ENCODE measurements at regions not wholly inside any gene's neighbourhood (a gene's known extent, or its start where the extent isn't known, plus 50 kb on each side); places are given as distances from the start of the nearest gene placed in this dataset.

DNA sequence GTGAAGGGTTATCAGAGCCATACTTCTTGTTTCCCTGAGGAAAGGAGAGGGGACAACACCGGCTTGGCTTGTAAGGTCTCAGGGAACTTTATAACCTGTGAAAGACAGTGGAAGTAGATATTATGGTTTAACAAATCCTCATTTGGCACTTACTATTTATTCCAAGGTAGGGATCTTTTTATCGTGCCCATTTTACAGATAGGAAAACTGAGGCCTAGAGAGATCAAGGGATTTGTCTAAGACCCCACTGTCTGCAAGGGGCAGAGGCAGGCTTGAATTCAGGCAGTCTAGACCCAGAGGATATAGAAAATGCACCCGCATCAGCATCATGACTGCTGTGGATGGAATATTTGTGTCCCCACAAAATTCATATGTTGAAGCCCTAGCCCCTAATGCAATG lies 118.4 kb upstream of the CST7 start:
- Histone ChIP-seq H3K36me3 (no peaks in the 10 kb centered on the region), H3K4me3 (ENCODE audit: low read depth, low read length) (no peak overlapping the region), H3K27me3 (ENCODE audit: insufficient read depth, low read depth, severe bottlenecking) (no peaks in the 10 kb centered on the region), H3K9me3 (ENCODE audit: severe bottlenecking) (no peaks in the 10 kb centered on the region), H3K27ac (no peak overlapping the region)
- DNase-seq = no peak
- TF ChIP-seq, protein P1, sequence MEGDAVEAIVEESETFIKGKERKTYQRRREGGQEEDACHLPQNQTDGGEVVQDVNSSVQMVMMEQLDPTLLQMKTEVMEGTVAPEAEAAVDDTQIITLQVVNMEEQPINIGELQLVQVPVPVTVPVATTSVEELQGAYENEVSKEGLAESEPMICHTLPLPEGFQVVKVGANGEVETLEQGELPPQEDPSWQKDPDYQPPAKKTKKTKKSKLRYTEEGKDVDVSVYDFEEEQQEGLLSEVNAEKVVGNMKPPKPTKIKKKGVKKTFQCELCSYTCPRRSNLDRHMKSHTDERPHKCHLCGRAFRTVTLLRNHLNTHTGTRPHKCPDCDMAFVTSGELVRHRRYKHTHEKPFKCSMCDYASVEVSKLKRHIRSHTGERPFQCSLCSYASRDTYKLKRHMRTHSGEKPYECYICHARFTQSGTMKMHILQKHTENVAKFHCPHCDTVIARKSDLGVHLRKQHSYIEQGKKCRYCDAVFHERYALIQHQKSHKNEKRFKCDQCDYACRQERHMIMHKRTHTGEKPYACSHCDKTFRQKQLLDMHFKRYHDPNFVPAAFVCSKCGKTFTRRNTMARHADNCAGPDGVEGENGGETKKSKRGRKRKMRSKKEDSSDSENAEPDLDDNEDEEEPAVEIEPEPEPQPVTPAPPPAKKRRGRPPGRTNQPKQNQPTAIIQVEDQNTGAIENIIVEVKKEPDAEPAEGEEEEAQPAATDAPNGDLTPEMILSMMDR (IDR thresholded peaks at IDR 0.05; ENCODE audit: low read depth, low read length) = no peak

DNA sequence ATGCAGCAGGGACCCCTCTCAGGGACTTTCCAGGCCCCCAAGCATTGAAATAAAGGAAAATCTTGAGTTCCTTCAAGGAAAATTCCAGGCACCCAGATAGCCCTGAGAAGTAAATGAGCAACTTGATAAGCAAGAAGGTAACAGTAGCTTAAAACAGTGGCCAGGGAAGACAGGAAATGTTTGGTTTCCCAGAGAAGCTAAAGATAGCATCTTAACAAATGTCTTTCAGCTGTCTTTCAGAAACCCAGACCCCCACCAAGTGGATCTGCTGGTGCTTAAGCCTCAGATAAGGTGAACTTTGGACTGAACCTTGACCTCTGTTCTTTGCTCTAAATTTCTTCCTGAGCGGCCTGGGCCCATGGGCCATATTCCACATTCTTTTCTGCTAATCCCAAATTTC lies 117.8 kb upstream of the CST7 start:
- TF ChIP-seq, protein P1 (IDR thresholded peaks at IDR 0.05; ENCODE audit: low read depth, low read length) = no peak
- Histone ChIP-seq H3K27ac (no peak overlapping the region), H3K36me3 (no peaks in the 10 kb centered on the region), H3K27me3 (ENCODE audit: insufficient read depth, low read depth, severe bottlenecking) (no peaks in the 10 kb centered on the region), H3K9me3 (ENCODE audit: severe bottlenecking) (no peaks in the 10 kb centered on the region), H3K4me3 (ENCODE audit: low read depth, low read length) (no peak overlapping the region)
- no peak for DNase-seq

DNA sequence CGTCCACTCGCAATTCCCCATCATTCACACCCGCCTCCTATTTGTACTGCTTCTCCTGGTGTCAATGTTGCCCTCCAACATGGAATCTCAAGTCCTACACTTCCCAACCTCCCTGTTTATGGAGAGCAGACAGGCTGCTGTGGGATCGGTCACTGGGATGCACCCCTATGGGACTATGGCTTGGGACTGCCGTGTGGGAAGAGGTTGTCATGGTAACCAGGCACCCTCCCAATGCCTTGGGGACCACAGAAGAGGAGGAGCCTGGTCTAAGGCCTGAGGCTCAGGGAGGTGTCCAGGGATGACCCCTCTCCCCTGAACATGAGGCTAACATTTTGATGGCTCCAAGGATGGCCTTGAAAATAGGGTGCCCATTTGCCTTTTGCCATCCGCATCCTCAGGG lies 116.6 kb upstream of the CST7 start:
- no peaks in the 10 kb centered on the region for H3K9me3 ChIP-seq (ENCODE audit: severe bottlenecking)
- H3K4me3 ChIP-seq (ENCODE audit: low read depth, low read length) = no peak overlapping the region
- no peak overlapping the region for H3K27ac ChIP-seq
- TF ChIP-seq, protein P1 (IDR thresholded peaks at IDR 0.05; ENCODE audit: low read depth, low read length) = no peak
- no peak for DNase-seq
- H3K36me3 ChIP-seq = no peaks in the 10 kb centered on the region
- no peaks in the 10 kb centered on the region for H3K27me3 ChIP-seq (ENCODE audit: insufficient read depth, low read depth, severe bottlenecking)

DNA sequence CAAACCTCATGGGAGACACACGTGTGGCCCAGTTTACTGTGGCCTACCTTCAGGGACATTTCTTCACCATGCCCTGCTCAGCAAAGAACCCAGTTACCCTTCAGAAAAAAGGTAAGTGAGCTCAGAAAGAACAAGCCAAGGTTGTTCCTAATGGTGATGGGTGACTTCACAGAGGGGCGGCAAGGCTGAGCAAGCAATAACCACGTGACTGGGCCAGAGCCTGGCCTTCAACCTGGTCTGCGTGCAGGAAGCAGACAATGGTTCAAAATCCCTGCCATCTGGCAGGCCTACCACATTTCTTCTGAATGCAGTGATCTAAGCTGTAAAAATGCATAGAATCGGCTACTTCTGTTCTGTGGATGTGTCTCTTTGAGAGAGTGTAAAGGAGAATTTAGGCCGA lies 115.5 kb upstream of the CST7 start:
- H3K27me3 ChIP-seq (ENCODE audit: insufficient read depth, low read depth, severe bottlenecking) = no peaks in the 10 kb centered on the region
- H3K4me3 ChIP-seq (ENCODE audit: low read depth, low read length) = no peak overlapping the region
- H3K36me3 ChIP-seq = no peaks in the 10 kb centered on the region
- TF ChIP-seq, protein P1 (IDR thresholded peaks at IDR 0.05; ENCODE audit: low read depth, low read length) = no peak
- H3K27ac ChIP-seq = no peak overlapping the region
- no peaks in the 10 kb centered on the region for H3K9me3 ChIP-seq (ENCODE audit: severe bottlenecking)
- DNase-seq = no peak

DNA sequence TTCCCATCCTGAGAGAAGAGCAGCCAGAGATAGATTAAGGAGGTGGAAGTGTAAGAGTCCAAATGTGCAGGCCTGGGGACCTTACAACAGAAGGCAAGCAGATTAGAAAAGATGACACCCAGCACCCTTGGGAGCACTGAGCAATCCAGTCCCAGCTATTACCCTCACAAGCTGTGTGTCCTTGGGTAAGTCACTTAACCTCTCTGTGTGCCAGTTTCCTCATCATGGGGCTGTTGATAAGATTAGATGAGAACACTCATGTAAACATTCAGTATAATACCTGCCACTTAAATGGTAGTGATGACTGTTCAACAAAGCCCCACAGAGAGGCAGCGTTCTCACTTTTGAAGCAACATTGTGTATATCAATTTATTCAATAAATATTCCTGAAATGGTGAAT lies 114.8 kb upstream of the CST7 start:
- DNase-seq = no peak
- no peaks in the 10 kb centered on the region for H3K27me3 ChIP-seq (ENCODE audit: insufficient read depth, low read depth, severe bottlenecking)
- no peak overlapping the region for H3K4me3 ChIP-seq (ENCODE audit: low read depth, low read length)
- no peaks in the 10 kb centered on the region for H3K36me3 ChIP-seq
- H3K27ac ChIP-seq = no peak overlapping the region
- TF ChIP-seq, protein P1 (IDR thresholded peaks at IDR 0.05; ENCODE audit: low read depth, low read length) = no peak
- H3K9me3 ChIP-seq (ENCODE audit: severe bottlenecking) = no peaks in the 10 kb centered on the region

DNA sequence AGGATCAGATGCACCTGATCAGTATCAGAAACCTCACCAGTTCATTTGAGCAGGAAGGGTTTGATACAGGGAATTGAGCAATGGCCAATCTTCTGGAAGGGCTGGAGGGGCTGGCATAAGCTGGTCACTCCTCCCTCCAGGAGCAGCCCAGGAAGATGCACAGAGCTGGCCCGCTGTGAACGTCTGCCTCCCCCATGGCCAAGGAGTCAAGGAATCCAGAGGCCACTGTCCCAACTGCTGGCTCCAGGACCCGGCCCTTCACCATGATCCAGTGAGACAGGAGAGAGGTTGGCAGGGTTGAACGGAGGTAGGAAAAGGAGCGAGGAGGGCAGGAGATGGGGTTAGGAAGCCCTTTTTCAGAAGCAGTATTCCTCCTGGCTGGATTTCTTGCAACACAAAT lies 113.9 kb upstream of the CST7 start:
- Histone ChIP-seq H3K27me3 (ENCODE audit: insufficient read depth, low read depth, severe bottlenecking) (no peaks in the 10 kb centered on the region), H3K9me3 (ENCODE audit: severe bottlenecking) (no peaks in the 10 kb centered on the region), H3K36me3 (no peaks in the 10 kb centered on the region), H3K27ac (no peak overlapping the region), H3K4me3 (ENCODE audit: low read depth, low read length) (no peak overlapping the region)
- TF ChIP-seq, protein P1 (IDR thresholded peaks at IDR 0.05; ENCODE audit: low read depth, low read length) = no peak
- DNase-seq = no peak

Measured in WERI-Rb-1 (cell line).